ENCODE measurements at regions not wholly inside any gene's neighbourhood (a gene's known extent, or its start where the extent isn't known, plus 50 kb on each side); places are given as distances from the start of the nearest gene placed in this dataset.

- Mint-ChIP-seq H3K27ac (no peak overlapping the region), H3K4me3 (no peak overlapping the region), H3K4me1 (no peaks in the 10 kb centered on the region), H3K27me3 (no peaks in the 10 kb centered on the region), H3K36me3 (no peaks in the 10 kb centered on the region), H3K9me3 (peaks cover 0 to 3% (median 0%) of the 10 kb centered on the region in 3 donors)
- Histone ChIP-seq H3K9me3 (no peaks in the 10 kb centered on the region), H3K27ac (ENCODE audit: low read length) (no peak overlapping the region), H3K4me1 (ENCODE audit: control insufficient read depth in 1 of 2, extremely low read depth in 1 of 2, insufficient read depth in 2 of 2, low read length in 2 of 2) (no peaks in the 10 kb centered on the region), H3K4me3 (ENCODE audit: control insufficient read depth in 1 of 2, extremely low read depth in 1 of 2, low read length in 1 of 2) (no peak overlapping the region), H3K36me3 (ENCODE audit: control insufficient read depth in 2 of 2, extremely low read depth in 1 of 2, insufficient read depth in 1 of 2, low read length in 1 of 2) (no peaks in the 10 kb centered on the region), H3K27me3 (replicated peaks in 1 of 2; ENCODE audit: control insufficient read depth in 2 of 2, extremely low read depth in 1 of 2, insufficient read depth in 2 of 2, low read length in 1 of 2) (no peaks in the 10 kb centered on the region)
- DNase-seq (no peak), ATAC-seq (replicated peaks in 1 of 4) (no peak)
- no CpG with 5 or more reads among the region's 3 CpGs for WGBS (ENCODE audit: insufficient coverage)
- CTCF ChIA-PET, result no interaction called here
- POLR2A ChIA-PET, result interaction anchor here in 1 of 2 donors (0.5 kb wide), 1 partner anchor 16 kb away, joined by 3 read pairs; no protein-coding TSS in a partner anchor
Observed at GRCh38 chr12:61362037-61362436, 898.2 kb upstream of the USP15 start.

- H3K36me3 Mint-ChIP-seq, result no peaks in the 10 kb centered on the region
- no peak overlapping the region for H3K4me3 Mint-ChIP-seq
- H3K4me1 Mint-ChIP-seq, result no peaks in the 10 kb centered on the region
- no peak overlapping the region for H3K27ac Mint-ChIP-seq
- DNase-seq, result no peak
- no peak for ATAC-seq (replicated peaks in 1 of 4)
- no peaks in the 10 kb centered on the region for H3K4me1 ChIP-seq (ENCODE audit: control insufficient read depth in 1 of 2, extremely low read depth in 1 of 2, insufficient read depth in 2 of 2, low read length in 2 of 2)
- no peak overlapping the region for H3K4me3 ChIP-seq (ENCODE audit: control insufficient read depth in 1 of 2, extremely low read depth in 1 of 2, low read length in 1 of 2)
- POLR2A ChIA-PET, result interaction anchor here in 1 of 2 donors (0.5 kb wide), 1 partner anchor 976 kb away, joined by 3 read pairs; no protein-coding TSS in a partner anchor
- WGBS (ENCODE audit: insufficient coverage), result no CpG with 5 or more reads among the region's 1 CpG
- no peaks in the 10 kb centered on the region for H3K27me3 ChIP-seq (replicated peaks in 1 of 2; ENCODE audit: control insufficient read depth in 2 of 2, extremely low read depth in 1 of 2, insufficient read depth in 2 of 2, low read length in 1 of 2)
- no peaks in the 10 kb centered on the region for H3K9me3 ChIP-seq
- H3K36me3 ChIP-seq (ENCODE audit: control insufficient read depth in 2 of 2, extremely low read depth in 1 of 2, insufficient read depth in 1 of 2, low read length in 1 of 2), result no peaks in the 10 kb centered on the region
- H3K27ac ChIP-seq (ENCODE audit: low read length), result no peak overlapping the region
- CTCF ChIA-PET, result interaction anchor here in 1 of 2 donors (1.0 kb wide), 1 partner anchor 10 kb away, joined by 3 read pairs; no protein-coding TSS in a partner anchor
- H3K9me3 Mint-ChIP-seq, result peaks cover 0 to 3% (median 2%) of the 10 kb centered on the region in 3 donors
- H3K27me3 Mint-ChIP-seq, result no peaks in the 10 kb centered on the region
Observed at GRCh38 chr12:61365001-61365400, 895.2 kb upstream of the USP15 start.

GRCh38 chr12:61367281-61367785, 892.9 kb upstream of the USP15 start:
- Mint-ChIP-seq H3K36me3 (no peaks in the 10 kb centered on the region), H3K27me3 (no peaks in the 10 kb centered on the region), H3K4me1 (no peaks in the 10 kb centered on the region), H3K4me3 (no peak overlapping the region), H3K27ac (no peak overlapping the region), H3K9me3 (peaks cover 0 to 3% (median 2%) of the 10 kb centered on the region in 3 donors)
- Histone ChIP-seq H3K9me3 (no peaks in the 10 kb centered on the region), H3K27ac (ENCODE audit: low read length) (no peak overlapping the region), H3K4me1 (ENCODE audit: control insufficient read depth in 1 of 2, extremely low read depth in 1 of 2, insufficient read depth in 2 of 2, low read length in 2 of 2) (no peaks in the 10 kb centered on the region), H3K4me3 (ENCODE audit: control insufficient read depth in 1 of 2, extremely low read depth in 1 of 2, low read length in 1 of 2) (no peak overlapping the region), H3K27me3 (replicated peaks in 1 of 2; ENCODE audit: control insufficient read depth in 2 of 2, extremely low read depth in 1 of 2, insufficient read depth in 2 of 2, low read length in 1 of 2) (no peaks in the 10 kb centered on the region), H3K36me3 (ENCODE audit: control insufficient read depth in 2 of 2, extremely low read depth in 1 of 2, insufficient read depth in 1 of 2, low read length in 1 of 2) (no peaks in the 10 kb centered on the region)
- WGBS (ENCODE audit: insufficient coverage), result no CpG with 5 or more reads among the region's 1 CpG
- ChIA-PET POLR2A (no interaction called here), CTCF (no interaction called here)
- DNase-seq (no peak), ATAC-seq (replicated peaks in 1 of 4) (no peak)

GRCh38 chr12:61369241-61369910, 890.8 kb upstream of the USP15 start:
- no peak overlapping the region for H3K27ac ChIP-seq (ENCODE audit: low read length)
- H3K4me1 Mint-ChIP-seq, result no peaks in the 10 kb centered on the region
- no peak for DNase-seq
- no peaks in the 10 kb centered on the region for H3K27me3 ChIP-seq (replicated peaks in 1 of 2; ENCODE audit: control insufficient read depth in 2 of 2, extremely low read depth in 1 of 2, insufficient read depth in 2 of 2, low read length in 1 of 2)
- H3K36me3 ChIP-seq (ENCODE audit: control insufficient read depth in 2 of 2, extremely low read depth in 1 of 2, insufficient read depth in 1 of 2, low read length in 1 of 2), result no peaks in the 10 kb centered on the region
- ChIA-PET POLR2A (no interaction called here), CTCF (no interaction called here)
- H3K36me3 Mint-ChIP-seq, result no peaks in the 10 kb centered on the region
- no peak overlapping the region for H3K27ac Mint-ChIP-seq
- no peaks in the 10 kb centered on the region for H3K9me3 ChIP-seq
- H3K9me3 Mint-ChIP-seq, result peaks cover 2 to 4% (median 3%) of the 10 kb centered on the region in 3 donors
- H3K27me3 Mint-ChIP-seq, result no peaks in the 10 kb centered on the region
- ATAC-seq (replicated peaks in 1 of 4), result no peak
- H3K4me1 ChIP-seq (ENCODE audit: control insufficient read depth in 1 of 2, extremely low read depth in 1 of 2, insufficient read depth in 2 of 2, low read length in 2 of 2), result no peaks in the 10 kb centered on the region
- WGBS (ENCODE audit: insufficient coverage), result no CpG with 5 or more reads among the region's 4 CpGs
- H3K4me3 ChIP-seq (ENCODE audit: control insufficient read depth in 1 of 2, extremely low read depth in 1 of 2, low read length in 1 of 2), result no peak overlapping the region
- H3K4me3 Mint-ChIP-seq, result no peak overlapping the region

GRCh38 chr12:61384511-61384910, 875.7 kb upstream of the USP15 start:
- no peak for DNase-seq
- 41% methylated on average over 1 of the region's 1 CpG for WGBS (ENCODE audit: insufficient coverage)
- H3K27me3 Mint-ChIP-seq, result no peaks in the 10 kb centered on the region
- Histone ChIP-seq H3K4me1 (ENCODE audit: control insufficient read depth in 1 of 2, extremely low read depth in 1 of 2, insufficient read depth in 2 of 2, low read length in 2 of 2) (no peaks in the 10 kb centered on the region), H3K27me3 (replicated peaks in 1 of 2; ENCODE audit: control insufficient read depth in 2 of 2, extremely low read depth in 1 of 2, insufficient read depth in 2 of 2, low read length in 1 of 2) (no peaks in the 10 kb centered on the region), H3K27ac (ENCODE audit: low read length) (no peak overlapping the region), H3K36me3 (ENCODE audit: control insufficient read depth in 2 of 2, extremely low read depth in 1 of 2, insufficient read depth in 1 of 2, low read length in 1 of 2) (no peaks in the 10 kb centered on the region), H3K4me3 (ENCODE audit: control insufficient read depth in 1 of 2, extremely low read depth in 1 of 2, low read length in 1 of 2) (no peak overlapping the region), H3K9me3 (no peaks in the 10 kb centered on the region)
- ATAC-seq (replicated peaks in 1 of 4), result no peak
- ChIA-PET POLR2A (no interaction called here), CTCF (no interaction called here)
- H3K4me3 Mint-ChIP-seq, result no peak overlapping the region
- H3K4me1 Mint-ChIP-seq, result no peaks in the 10 kb centered on the region
- H3K36me3 Mint-ChIP-seq, result no peaks in the 10 kb centered on the region
- H3K27ac Mint-ChIP-seq, result no peak overlapping the region
- peaks cover 15 to 25% (median 23%) of the 10 kb centered on the region in 3 donors for H3K9me3 Mint-ChIP-seq

GRCh38 chr12:61385771-61386170, 874.4 kb upstream of the USP15 start:
- Histone ChIP-seq H3K27ac (ENCODE audit: low read length) (no peak overlapping the region), H3K4me1 (ENCODE audit: control insufficient read depth in 1 of 2, extremely low read depth in 1 of 2, insufficient read depth in 2 of 2, low read length in 2 of 2) (no peaks in the 10 kb centered on the region), H3K36me3 (ENCODE audit: control insufficient read depth in 2 of 2, extremely low read depth in 1 of 2, insufficient read depth in 1 of 2, low read length in 1 of 2) (no peaks in the 10 kb centered on the region), H3K27me3 (replicated peaks in 1 of 2; ENCODE audit: control insufficient read depth in 2 of 2, extremely low read depth in 1 of 2, insufficient read depth in 2 of 2, low read length in 1 of 2) (no peaks in the 10 kb centered on the region), H3K4me3 (ENCODE audit: control insufficient read depth in 1 of 2, extremely low read depth in 1 of 2, low read length in 1 of 2) (no peak overlapping the region), H3K9me3 (no peaks in the 10 kb centered on the region)
- H3K36me3 Mint-ChIP-seq, result no peaks in the 10 kb centered on the region
- no peak for DNase-seq
- H3K4me3 Mint-ChIP-seq, result no peak overlapping the region
- peaks cover 21 to 29% (median 23%) of the 10 kb centered on the region in 3 donors for H3K9me3 Mint-ChIP-seq
- CTCF ChIA-PET, result no interaction called here
- ATAC-seq (replicated peaks in 1 of 4), result no peak
- H3K27ac Mint-ChIP-seq, result no peak overlapping the region
- POLR2A ChIA-PET, result no interaction called here
- H3K4me1 Mint-ChIP-seq, result no peaks in the 10 kb centered on the region
- no peaks in the 10 kb centered on the region for H3K27me3 Mint-ChIP-seq

GRCh38 chr12:61397668-61398067, 862.5 kb upstream of the USP15 start:
- no peaks in the 10 kb centered on the region for H3K36me3 ChIP-seq (ENCODE audit: control insufficient read depth in 2 of 2, extremely low read depth in 1 of 2, insufficient read depth in 1 of 2, low read length in 1 of 2)
- no peak overlapping the region for H3K4me3 ChIP-seq (ENCODE audit: control insufficient read depth in 1 of 2, extremely low read depth in 1 of 2, low read length in 1 of 2)
- ChIA-PET CTCF (no interaction called here), POLR2A (no interaction called here)
- no peaks in the 10 kb centered on the region for H3K27me3 Mint-ChIP-seq
- no peak overlapping the region for H3K4me3 Mint-ChIP-seq
- no peak overlapping the region for H3K27ac Mint-ChIP-seq
- peaks cover 3 to 8% (median 6%) of the 10 kb centered on the region in 3 donors for H3K9me3 Mint-ChIP-seq
- ATAC-seq (replicated peaks in 1 of 4) (no peak), DNase-seq (no peak)
- no peaks in the 10 kb centered on the region for H3K27me3 ChIP-seq (replicated peaks in 1 of 2; ENCODE audit: control insufficient read depth in 2 of 2, extremely low read depth in 1 of 2, insufficient read depth in 2 of 2, low read length in 1 of 2)
- no peaks in the 10 kb centered on the region for H3K4me1 ChIP-seq (ENCODE audit: control insufficient read depth in 1 of 2, extremely low read depth in 1 of 2, insufficient read depth in 2 of 2, low read length in 2 of 2)
- no peaks in the 10 kb centered on the region for H3K4me1 Mint-ChIP-seq
- no peaks in the 10 kb centered on the region for H3K9me3 ChIP-seq
- H3K36me3 Mint-ChIP-seq, result no peaks in the 10 kb centered on the region
- no peak overlapping the region for H3K27ac ChIP-seq (ENCODE audit: low read length)

Measured in T-cell (primary cell).